OCI-LY1 (cell line): ENCODE measurements at regions not wholly inside any gene's neighbourhood (a gene's known extent, or its start where the extent isn't known, plus 50 kb on each side); places are given as distances from the start of the nearest gene placed in this dataset.

Experiments used
- EZH2 ChIP-seq: fragments of 200-600 bp; sonication (generic), shearing (Covaris generic); IDR thresholded peaks from 2 replicates; pipeline ENCODE4 v1.8.0; 2017; ENCODE audit warnings: borderline replicate concordance, mixed run types, mild to moderate bottlenecking, antibody characterized with exemption, low read length, moderate library complexity, mixed read lengths
- TF ChIP-seq, protein P1 (sequence below): fragments of 200-600 bp; sonication (generic), shearing (Covaris generic); IDR thresholded peaks from 2 replicates; pipeline ENCODE4 v1.5.1; 2017; ENCODE audit warnings: mild to moderate bottlenecking, antibody characterized with exemption, low read length, moderate library complexity, mixed read lengths

DNA sequence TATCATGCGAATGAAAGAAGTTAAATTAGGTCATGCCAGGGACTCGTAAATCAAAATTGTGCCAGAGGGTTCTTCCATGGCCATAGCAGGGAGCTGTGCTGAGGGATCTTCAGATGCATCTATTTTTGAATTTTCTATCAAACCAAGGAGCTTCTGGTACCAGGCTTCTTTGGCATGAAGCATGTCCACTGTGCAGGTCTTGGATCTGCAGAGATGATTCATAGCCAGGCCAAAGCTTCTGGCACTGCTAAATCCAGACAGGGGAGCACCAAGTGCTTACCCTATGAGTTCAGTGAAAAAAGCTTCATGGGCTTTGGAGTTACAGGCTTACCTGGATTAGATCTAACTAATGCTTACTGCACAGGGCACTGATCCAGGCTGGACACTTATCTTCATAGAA, 154.2 kb upstream of the DAB1 start:
- TF ChIP-seq EZH2: no peak
- TF ChIP-seq, protein P1, sequence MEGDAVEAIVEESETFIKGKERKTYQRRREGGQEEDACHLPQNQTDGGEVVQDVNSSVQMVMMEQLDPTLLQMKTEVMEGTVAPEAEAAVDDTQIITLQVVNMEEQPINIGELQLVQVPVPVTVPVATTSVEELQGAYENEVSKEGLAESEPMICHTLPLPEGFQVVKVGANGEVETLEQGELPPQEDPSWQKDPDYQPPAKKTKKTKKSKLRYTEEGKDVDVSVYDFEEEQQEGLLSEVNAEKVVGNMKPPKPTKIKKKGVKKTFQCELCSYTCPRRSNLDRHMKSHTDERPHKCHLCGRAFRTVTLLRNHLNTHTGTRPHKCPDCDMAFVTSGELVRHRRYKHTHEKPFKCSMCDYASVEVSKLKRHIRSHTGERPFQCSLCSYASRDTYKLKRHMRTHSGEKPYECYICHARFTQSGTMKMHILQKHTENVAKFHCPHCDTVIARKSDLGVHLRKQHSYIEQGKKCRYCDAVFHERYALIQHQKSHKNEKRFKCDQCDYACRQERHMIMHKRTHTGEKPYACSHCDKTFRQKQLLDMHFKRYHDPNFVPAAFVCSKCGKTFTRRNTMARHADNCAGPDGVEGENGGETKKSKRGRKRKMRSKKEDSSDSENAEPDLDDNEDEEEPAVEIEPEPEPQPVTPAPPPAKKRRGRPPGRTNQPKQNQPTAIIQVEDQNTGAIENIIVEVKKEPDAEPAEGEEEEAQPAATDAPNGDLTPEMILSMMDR: no peak
